Loucy (cell line): ENCODE measurements at regions not wholly inside any gene's neighbourhood (a gene's known extent, or its start where the extent isn't known, plus 50 kb on each side); places are given as distances from the start of the nearest gene placed in this dataset.

ENCODE experiments used
- EZH2phosphoT487 ChIP-seq: fragments of 200-600 bp; IDR thresholded peaks from 2 replicates; pipeline ENCODE4 v1.6.1; 2018; ENCODE audit warnings: antibody characterized with exemption, mild to moderate bottlenecking, moderate library complexity, borderline replicate concordance
- TF ChIP-seq, protein P1 (sequence below): fragments of 200-600 bp; sonication (generic); conservative IDR thresholded peaks from 2 replicates; pipeline ENCODE4 v1.5.1; 2014; ENCODE audit warnings: mild to moderate bottlenecking, antibody characterized with exemption, low read length

DNA sequence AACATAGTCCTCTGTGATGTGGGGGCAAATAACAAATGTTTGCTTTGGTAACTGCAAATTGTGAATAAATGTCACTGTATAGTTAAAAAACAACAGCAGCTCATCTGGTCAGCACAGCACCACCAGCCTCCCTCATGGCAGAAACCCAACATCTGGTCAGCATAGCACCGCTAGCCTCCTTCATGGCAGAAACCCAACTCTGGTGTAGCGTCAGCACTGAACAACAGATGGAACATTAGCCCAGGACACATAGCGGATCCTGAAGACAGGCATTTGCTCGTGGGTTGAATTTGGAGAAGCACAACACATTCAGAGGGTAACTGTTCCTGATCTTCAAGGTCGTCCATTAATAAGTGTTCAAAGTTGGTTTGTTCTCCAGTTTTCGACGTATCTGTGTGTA lies 265.9 kb downstream of the DLL1 start:
- TF ChIP-seq, protein P1, sequence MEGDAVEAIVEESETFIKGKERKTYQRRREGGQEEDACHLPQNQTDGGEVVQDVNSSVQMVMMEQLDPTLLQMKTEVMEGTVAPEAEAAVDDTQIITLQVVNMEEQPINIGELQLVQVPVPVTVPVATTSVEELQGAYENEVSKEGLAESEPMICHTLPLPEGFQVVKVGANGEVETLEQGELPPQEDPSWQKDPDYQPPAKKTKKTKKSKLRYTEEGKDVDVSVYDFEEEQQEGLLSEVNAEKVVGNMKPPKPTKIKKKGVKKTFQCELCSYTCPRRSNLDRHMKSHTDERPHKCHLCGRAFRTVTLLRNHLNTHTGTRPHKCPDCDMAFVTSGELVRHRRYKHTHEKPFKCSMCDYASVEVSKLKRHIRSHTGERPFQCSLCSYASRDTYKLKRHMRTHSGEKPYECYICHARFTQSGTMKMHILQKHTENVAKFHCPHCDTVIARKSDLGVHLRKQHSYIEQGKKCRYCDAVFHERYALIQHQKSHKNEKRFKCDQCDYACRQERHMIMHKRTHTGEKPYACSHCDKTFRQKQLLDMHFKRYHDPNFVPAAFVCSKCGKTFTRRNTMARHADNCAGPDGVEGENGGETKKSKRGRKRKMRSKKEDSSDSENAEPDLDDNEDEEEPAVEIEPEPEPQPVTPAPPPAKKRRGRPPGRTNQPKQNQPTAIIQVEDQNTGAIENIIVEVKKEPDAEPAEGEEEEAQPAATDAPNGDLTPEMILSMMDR = no peak
- TF ChIP-seq EZH2phosphoT487 = no peak
